Hematopoietic multipotent progenitor cell treated with erythropoietin and hydrocortisone succinate and interleukin-3 and kit ligand, for 4 days (in vitro differentiated cells): ENCODE measurements at regions not wholly inside any gene's neighbourhood (a gene's known extent, or its start where the extent isn't known, plus 50 kb on each side); places are given as distances from the start of the nearest gene placed in this dataset.
"Not testable (repeated sequence)": the region's sequence is repeated elsewhere in the genome, so short reads cannot be mapped to it uniquely, and the experiment has no call there.

Experiments used
- DNase-seq: peaks from one replicate; pipeline ENCODE4 v3.0.0-alpha.2; 2015

DNA sequence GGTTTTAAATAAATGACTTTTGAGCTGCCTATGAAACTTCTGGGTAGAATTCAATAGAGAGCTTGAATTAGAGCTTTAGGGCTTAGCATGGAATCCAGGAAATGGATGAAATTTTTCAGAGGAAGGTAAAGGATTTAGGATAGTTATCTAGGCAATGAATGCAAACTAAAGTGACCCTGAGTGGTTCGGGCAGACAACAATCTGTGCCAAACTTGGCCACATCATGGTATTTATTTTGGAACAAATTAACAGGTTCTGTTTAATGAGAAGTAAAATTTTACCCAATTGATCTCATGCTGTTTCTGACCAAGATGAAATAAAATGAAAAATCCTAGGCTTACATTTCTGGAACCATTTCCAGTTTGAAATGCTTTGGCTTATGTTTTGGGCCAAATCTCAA lies 934.4 kb downstream of the MAT2B start:
- no peak for DNase-seq

- no peak for DNase-seq
These were observed 944.0 kb downstream of the MAT2B start for GRCh38 chr5:164449460-164449859.

DNA sequence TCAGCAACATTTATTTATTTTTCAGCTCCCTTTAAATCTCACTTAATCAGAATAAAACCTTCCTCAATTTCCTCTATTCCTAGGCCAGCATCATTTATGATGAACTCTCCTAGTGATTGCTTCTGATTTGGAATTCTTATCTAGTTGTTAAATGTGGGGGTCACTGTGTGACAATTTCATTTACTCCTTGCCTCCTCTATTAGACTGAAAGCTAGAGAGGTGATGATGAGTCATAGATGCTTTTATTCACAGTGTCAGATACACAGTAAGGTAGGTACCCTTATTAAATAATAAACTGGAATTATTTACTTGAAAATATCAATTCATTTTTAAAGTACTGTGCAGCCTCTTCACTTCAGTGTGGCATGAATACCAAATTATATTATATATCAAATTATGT lies 960.6 kb downstream of the MAT2B start:
- no peak for DNase-seq

- no peak for DNase-seq
These were observed 964.9 kb downstream of the MAT2B start for GRCh38 chr5:164470312-164470711.

GRCh38 chr5:164472165-164472564 lies 966.7 kb downstream of the MAT2B start:
- DNase-seq, result no peak

DNA sequence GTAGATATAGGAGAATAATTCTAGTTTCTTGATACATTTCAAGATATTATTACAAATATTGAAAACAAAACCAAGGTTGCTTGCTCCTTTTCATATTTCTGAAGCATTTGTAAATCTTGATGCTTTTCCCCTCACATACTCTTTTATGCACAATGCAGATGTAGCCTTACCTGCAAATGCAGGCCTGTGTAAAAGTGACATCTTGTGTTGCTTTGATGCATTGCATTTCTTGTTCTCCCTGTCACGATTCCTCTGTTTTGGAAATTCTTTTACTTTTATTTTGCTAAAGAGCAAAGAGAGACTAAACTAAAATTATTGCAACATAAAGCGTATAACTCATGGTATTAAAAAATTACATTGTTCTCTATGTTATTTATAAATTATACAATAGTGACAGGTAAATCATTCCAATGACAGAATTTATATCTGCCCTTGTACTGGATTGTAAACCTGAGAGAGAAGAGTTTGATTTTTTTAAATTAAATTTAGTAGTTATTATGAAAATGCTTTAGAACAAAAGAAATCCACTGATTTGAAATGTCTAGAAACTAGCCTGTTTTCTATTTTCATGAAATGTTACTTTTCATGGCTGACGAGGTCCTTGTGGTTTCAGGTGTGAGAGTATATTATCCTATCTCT lies 970.0 kb downstream of the MAT2B start:
- DNase-seq, result peak; percentile 44

- no peak for DNase-seq
These were observed 975.9 kb downstream of the MAT2B start for GRCh38 chr5:164481270-164481669.

- DNase-seq, result no peak
These were observed 976.9 kb downstream of the MAT2B start for GRCh38 chr5:164482351-164482750.

GRCh38 chr5:164484948-164485347 lies 979.5 kb downstream of the MAT2B start:
- no peak for DNase-seq

DNA sequence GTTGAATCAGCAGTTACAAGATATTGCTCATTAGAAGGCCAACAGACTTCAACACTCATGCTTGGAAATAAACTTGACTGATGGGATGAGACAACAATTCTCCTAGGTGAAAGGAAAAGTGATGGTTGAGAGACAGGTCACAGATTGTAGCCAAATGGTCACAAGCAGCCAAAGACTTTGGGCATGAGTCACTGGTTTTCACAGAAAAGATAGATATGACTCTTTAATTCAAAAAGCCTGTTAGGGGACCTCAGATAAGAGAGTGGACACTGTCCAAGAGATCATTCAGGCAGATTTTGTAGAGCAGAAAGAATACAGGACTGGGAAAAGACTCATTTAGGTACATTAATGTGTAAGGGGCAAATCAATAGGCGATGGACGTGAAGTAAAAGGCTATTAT lies 982.5 kb downstream of the MAT2B start:
- DNase-seq, result no peak

- DNase-seq, result no peak
These were observed 992.1 kb downstream of the MAT2B start for GRCh38 chr5:164497311-164498064.

- no peak for DNase-seq
These were observed 993.0 kb downstream of the MAT2B start for GRCh38 chr5:164498438-164498837.

- DNase-seq, result no peak
These were observed 995.4 kb downstream of the MAT2B start for GRCh38 chr5:164500856-164501255.

- no peak for DNase-seq
These were observed 995.9 kb downstream of the MAT2B start for GRCh38 chr5:164501344-164501743.

DNA sequence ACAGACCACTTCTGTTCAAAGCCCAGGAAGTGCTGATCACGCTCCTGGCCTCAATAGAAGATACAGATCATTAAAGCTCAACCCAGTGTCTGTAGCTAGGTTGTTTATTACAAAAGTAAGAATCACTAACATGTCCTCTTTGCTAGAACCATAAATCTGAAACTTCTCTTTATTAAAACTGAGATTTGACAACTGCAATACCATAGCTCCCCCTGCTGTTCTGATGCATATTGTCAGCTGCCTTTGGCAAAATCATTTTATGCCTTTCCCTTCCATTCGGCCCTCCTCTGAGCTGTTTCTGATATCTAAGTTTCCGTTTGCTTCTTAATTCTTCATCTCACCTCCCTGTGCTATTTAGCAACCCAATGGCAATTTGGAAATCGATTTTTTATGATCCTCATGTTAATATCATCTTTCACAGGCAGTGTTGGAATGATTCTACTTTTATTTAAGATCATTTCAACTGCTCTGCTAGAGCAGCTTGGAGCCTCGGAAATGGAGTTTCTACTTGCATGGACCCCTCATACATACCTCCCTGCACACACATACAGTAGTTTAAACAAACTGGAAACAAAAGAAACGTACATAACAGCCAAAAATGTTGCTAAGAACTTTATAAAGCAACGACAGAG lies 998.8 kb downstream of the MAT2B start:
- DNase-seq, result peak; percentile 76

DNA sequence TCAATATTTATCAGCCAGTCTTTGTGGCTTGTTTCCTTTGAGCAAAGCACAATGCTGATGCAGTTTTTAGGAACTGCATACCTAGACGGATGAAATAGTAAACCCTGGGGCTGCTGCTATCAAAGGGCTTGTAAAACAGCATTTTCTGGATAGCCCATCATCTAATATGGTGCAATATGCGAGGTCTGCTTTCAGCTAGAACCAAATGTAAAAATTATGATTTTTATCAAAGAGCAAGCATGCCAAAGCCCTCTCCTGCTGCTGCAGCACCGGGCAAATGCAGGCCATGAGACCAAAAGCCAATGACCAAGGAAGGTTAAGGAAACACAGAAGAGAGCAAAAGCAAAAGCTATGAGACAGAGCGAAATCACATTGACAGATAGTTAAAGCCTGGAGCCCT lies 1000.4 kb downstream of the MAT2B start:
- no peak for DNase-seq

DNA sequence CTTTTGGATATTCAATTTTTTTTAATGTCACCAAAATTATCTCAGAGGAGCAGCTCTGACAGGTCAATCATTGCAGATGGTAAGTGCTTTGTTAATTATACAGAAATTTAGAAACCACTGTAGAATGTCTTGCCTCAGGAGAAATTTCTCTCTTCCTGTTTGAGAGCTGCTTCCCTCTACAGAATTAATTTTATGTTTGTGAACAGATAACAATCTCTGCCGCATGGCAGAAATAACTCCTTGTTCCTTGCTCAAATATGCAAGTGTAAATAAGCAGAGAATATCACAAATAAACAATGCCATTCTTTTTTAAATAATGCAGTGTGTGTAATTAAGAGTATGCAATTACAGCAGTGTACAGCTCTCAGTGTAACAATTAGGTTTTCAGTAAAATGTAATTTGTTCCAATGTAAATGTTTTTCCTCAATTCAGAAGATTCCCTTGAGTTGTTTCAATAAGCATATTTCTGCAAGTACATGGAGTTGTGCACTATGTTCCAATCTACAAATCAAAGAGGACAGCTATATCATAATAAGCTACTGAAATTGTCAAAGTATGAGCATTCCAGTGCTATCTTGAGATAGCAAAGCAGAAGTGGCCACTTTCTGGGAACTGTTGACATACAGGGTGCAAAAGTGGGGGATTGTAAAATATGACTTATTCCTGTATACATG lies 1012.8 kb downstream of the MAT2B start:
- peak; percentile 42 for DNase-seq

DNA sequence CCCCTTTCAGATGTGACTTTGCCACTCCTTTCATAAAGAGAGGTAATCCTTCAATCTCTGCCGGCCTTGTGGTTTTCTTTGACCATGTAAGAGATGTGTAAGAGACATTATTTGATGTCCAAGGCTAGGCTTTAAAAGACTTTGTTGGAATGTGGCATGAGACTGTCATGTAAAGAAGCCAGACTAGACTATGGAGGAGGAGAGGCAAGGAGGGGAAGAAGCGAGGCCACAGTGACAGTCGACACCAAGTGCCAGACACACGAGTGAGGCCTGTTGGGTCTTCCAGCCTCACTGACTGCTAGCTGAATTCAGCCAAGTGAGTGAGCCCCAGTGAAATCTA lies 1013.3 kb downstream of the MAT2B start:
- DNase-seq, result no peak

- DNase-seq, result no peak
These were observed 1026.9 kb downstream of the MAT2B start for GRCh38 chr5:164532235-164532900.

DNA sequence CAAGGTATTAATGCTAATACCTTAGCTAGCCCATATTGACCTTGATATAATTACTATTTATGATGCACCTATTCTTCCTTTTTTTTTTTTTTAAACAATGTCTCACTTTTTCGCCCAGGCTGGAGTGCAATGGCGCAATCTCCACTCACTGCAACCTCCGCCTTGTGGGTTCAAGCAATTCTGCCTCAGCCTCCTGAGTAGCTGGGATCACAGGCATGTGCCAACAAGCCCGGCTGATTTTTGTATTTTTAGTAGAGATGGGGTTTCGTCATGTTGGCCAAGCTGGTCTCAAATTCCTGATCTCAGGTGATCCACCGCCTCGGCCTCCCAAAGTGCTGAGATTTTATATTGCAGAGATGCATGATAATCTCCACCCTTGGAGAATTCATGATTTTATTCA lies 1028.0 kb downstream of the MAT2B start:
- DNase-seq, result not testable (repeated sequence)

DNA sequence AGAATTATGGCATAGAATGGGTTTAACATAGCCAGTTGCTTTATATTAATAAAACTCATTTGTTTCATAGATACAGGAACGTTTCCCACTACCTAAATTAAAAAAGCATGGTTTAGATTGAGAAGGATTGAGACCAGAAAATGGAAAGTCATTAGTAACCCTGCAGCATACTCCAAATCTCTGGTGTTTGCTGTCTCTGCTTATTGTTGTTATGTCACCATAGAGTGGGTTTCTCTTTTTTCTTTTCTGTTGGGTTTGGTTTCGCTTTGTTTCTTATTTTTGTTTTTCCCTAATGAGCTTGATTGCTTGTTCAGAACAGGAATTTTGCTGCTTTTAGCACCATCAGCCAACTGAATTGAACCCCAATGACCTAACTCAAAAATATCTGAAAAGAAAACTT lies 1034.8 kb downstream of the MAT2B start:
- DNase-seq, result no peak

DNA sequence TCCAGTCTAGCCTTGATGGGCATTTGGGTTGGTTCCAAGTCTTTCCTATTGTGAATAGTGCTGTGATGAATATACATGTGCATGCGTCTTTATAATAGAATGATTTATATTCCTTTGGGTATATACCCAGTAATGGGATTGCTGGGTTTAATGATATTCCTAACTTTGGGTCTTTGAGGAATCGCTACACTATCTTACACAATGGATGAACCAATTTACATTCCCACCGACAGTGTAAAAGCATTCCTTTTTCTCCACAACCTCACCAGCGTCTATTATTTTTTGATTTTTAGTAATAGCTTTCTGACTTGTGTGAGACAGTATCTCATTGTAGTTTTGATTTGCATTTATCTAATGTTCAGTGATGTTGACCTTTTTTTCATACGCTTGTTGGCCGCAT lies 1040.1 kb downstream of the MAT2B start:
- no peak for DNase-seq

DNA sequence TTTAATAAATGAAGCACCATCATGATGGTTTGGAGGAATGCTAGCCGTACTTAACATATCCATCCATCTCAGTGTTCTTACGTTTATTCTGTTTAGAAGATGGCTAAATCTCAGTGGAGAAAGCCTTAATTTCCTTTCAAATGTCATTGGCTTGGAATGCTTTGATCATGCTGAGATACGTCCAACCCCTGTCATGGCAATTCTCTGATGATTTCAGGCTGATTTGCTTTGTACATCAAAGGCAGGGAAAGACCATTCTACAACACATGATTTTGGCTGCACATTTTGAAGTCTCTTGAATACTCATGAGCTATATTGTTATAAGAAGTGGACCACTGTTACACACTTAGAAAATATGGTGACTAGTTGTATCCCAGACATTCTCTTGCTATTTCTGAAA lies 1048.4 kb downstream of the MAT2B start:
- no peak for DNase-seq
